Activated CD4-positive, alpha-beta memory T cell treated with anti-CD3 and anti-CD28 coated beads, Interleukin-2, amount 10 ng/mL, durations not matched to agents 7 days and 5 days (primary cell): ENCODE measurements at regions not wholly inside any gene's neighbourhood (a gene's known extent, or its start where the extent isn't known, plus 50 kb on each side); places are given as distances from the start of the nearest gene placed in this dataset.
A peak's percentile ranks its signal among the peaks of the same experiment; 100 is the strongest.

Source experiments
- CTCF ChIA-PET: fragments of 350-600 bp; sonication (Branson Sonifier 250); formaldehyde crosslinking; loops from one replicate; lab custom pipeline; 2021; ENCODE audit warnings: antibody characterized with exemption, inconsistent platforms; lab: Charles Lee
- POLR2A ChIA-PET: fragments of 350-600 bp; sonication (Branson Sonifier 250); formaldehyde crosslinking; loops from one replicate; lab custom pipeline; 2021; ENCODE audit warnings: antibody characterized with exemption; lab: Charles Lee
- DNase-seq: peaks from one replicate; pipeline ENCODE4 v3.0.0-alpha.2; 2020
- H3K27ac Mint-ChIP-seq: one replicate; pipeline ENCODE4 v1.8.0; 2021; ENCODE audit warnings: mild to moderate bottlenecking, mixed read lengths
- H3K27me3 Mint-ChIP-seq: one replicate; pipeline ENCODE4 v1.8.0; 2021; ENCODE audit warnings: mixed read lengths
- H3K36me3 Mint-ChIP-seq: one replicate; pipeline ENCODE4 v1.8.0; 2021; ENCODE audit warnings: low read depth, mixed read lengths
- H3K4me1 Mint-ChIP-seq: one replicate; pipeline ENCODE4 v1.8.0; 2021; ENCODE audit warnings: mixed read lengths
- H3K4me3 Mint-ChIP-seq: one replicate; pipeline ENCODE4 v1.8.0; 2021; ENCODE audit warnings: mild to moderate bottlenecking, mixed read lengths
- H3K9me3 Mint-ChIP-seq: one replicate; pipeline ENCODE4 v1.8.0; 2021; ENCODE audit warnings: mixed read lengths

- DNase-seq, result no peak
- Mint-ChIP-seq H3K4me3 (no peak overlapping the region), H3K27ac (no peak overlapping the region), H3K36me3 (peaks cover 7% of the 10 kb centered on the region), H3K27me3 (peaks cover 1% of the 10 kb centered on the region), H3K4me1 (peaks cover 19% of the 10 kb centered on the region), H3K9me3 (no peaks in the 10 kb centered on the region)
- CTCF ChIA-PET, result interaction anchor here (1.5 kb wide), 1 partner anchor 14 kb away, joined by 7 read pairs; no protein-coding TSS in a partner anchor
- POLR2A ChIA-PET, result interaction anchor here (1.1 to 6.7 kb wide), 5 partner anchors 7 to 19 kb away, joined by 3 to 70 read pairs (median 5); no protein-coding TSS in a partner anchor
These were observed 74.1 kb upstream of the WNT7B start for GRCh38 chr22:46050916-46051614.

GRCh38 chr22:46051646-46052045, 74.7 kb upstream of the WNT7B start:
- Mint-ChIP-seq H3K9me3 (no peaks in the 10 kb centered on the region), H3K4me3 (no peak overlapping the region), H3K27me3 (no peaks in the 10 kb centered on the region), H3K4me1 (peaks cover 24% of the 10 kb centered on the region), H3K36me3 (peaks cover 7% of the 10 kb centered on the region), H3K27ac (no peak overlapping the region)
- CTCF ChIA-PET, result interaction anchor here (1.5 kb wide), 1 partner anchor 15 kb away, joined by 7 read pairs; no protein-coding TSS in a partner anchor
- POLR2A ChIA-PET, result interaction anchor here (1.2 to 6.7 kb wide), 5 partner anchors 8 to 21 kb away, joined by 4 to 70 read pairs (median 13); no protein-coding TSS in a partner anchor
- no peak for DNase-seq

- peak overlapping the region; percentile 82 for H3K4me3 Mint-ChIP-seq
- H3K27ac Mint-ChIP-seq, result peak overlapping the region; percentile 90
- peaks cover 7% of the 10 kb centered on the region for H3K36me3 Mint-ChIP-seq
- POLR2A ChIA-PET, result interaction anchor here (1.7 to 6.7 kb wide), 5 partner anchors 8 to 20 kb away, joined by 8 to 70 read pairs (median 27); no protein-coding TSS in a partner anchor
- no peaks in the 10 kb centered on the region for H3K27me3 Mint-ChIP-seq
- no peak for DNase-seq
- H3K9me3 Mint-ChIP-seq, result no peaks in the 10 kb centered on the region
- peaks cover 30% of the 10 kb centered on the region for H3K4me1 Mint-ChIP-seq
- CTCF ChIA-PET, result interaction anchor here (1.1 to 1.5 kb wide), 2 partner anchors 16 to 46 kb away, joined by 4 to 7 read pairs; no protein-coding TSS in a partner anchor
These were observed 75.4 kb upstream of the WNT7B start for GRCh38 chr22:46052331-46052771.

- peaks cover 35% of the 10 kb centered on the region for H3K4me1 Mint-ChIP-seq
- H3K27ac Mint-ChIP-seq, result peak overlapping the region; percentile 90
- H3K4me3 Mint-ChIP-seq, result peak overlapping the region; percentile 82
- peaks cover 7% of the 10 kb centered on the region for H3K36me3 Mint-ChIP-seq
- no peaks in the 10 kb centered on the region for H3K27me3 Mint-ChIP-seq
- ChIA-PET POLR2A (interaction anchor here (1.1 to 6.7 kb wide), 7 partner anchors 9 to 39 kb away, joined by 4 to 70 read pairs (median 13); no protein-coding TSS in a partner anchor), CTCF (interaction anchor here (1.0 to 1.4 kb wide), 3 partner anchors 8 to 47 kb away, joined by 3 to 4 read pairs (median 3); no protein-coding TSS in a partner anchor)
- DNase-seq, result peak; percentile 38
- no peaks in the 10 kb centered on the region for H3K9me3 Mint-ChIP-seq
These were observed 76.0 kb upstream of the WNT7B start for GRCh38 chr22:46052801-46053562.

GRCh38 chr22:46053563-46054090, 76.7 kb upstream of the WNT7B start:
- Mint-ChIP-seq H3K27ac (peak overlapping the region; percentile 90), H3K4me1 (peaks cover 40% of the 10 kb centered on the region), H3K36me3 (peaks cover 7% of the 10 kb centered on the region), H3K4me3 (peak overlapping the region; percentile 82), H3K9me3 (no peaks in the 10 kb centered on the region), H3K27me3 (no peaks in the 10 kb centered on the region)
- DNase-seq, result peak; percentile 58
- ChIA-PET CTCF (interaction anchor here (1.0 to 1.4 kb wide), 3 partner anchors 9 to 17 kb away, joined by 3 to 4 read pairs (median 3); no protein-coding TSS in a partner anchor), POLR2A (interaction anchor here (1.1 to 6.7 kb wide), 7 partner anchors 9 to 40 kb away, joined by 4 to 70 read pairs (median 13); no protein-coding TSS in a partner anchor)

- Mint-ChIP-seq H3K4me3 (peak overlapping the region; percentile 82), H3K9me3 (no peaks in the 10 kb centered on the region), H3K4me1 (peaks cover 44% of the 10 kb centered on the region), H3K36me3 (peaks cover 7% of the 10 kb centered on the region), H3K27ac (peak overlapping the region; percentile 80), H3K27me3 (no peaks in the 10 kb centered on the region)
- CTCF ChIA-PET, result interaction anchor here (1.0 to 1.4 kb wide), 2 partner anchors 10 to 17 kb away, joined by 3 to 4 read pairs; no protein-coding TSS in a partner anchor
- POLR2A ChIA-PET, result interaction anchor here (1.1 to 6.7 kb wide), 6 partner anchors 8 to 41 kb away, joined by 4 to 70 read pairs (median 20); no protein-coding TSS in a partner anchor
- DNase-seq, result peak; percentile 65
These were observed 77.4 kb upstream of the WNT7B start for GRCh38 chr22:46054091-46055073.

- no peaks in the 10 kb centered on the region for H3K9me3 Mint-ChIP-seq
- POLR2A ChIA-PET, result interaction anchor here (3.8 to 6.7 kb wide), 4 partner anchors 11 to 18 kb away, joined by 13 to 70 read pairs (median 34); no protein-coding TSS in a partner anchor
- peaks cover 44% of the 10 kb centered on the region for H3K4me1 Mint-ChIP-seq
- DNase-seq, result no peak
- H3K4me3 Mint-ChIP-seq, result peak overlapping the region; percentile 82
- H3K27me3 Mint-ChIP-seq, result no peaks in the 10 kb centered on the region
- peaks cover 7% of the 10 kb centered on the region for H3K36me3 Mint-ChIP-seq
- CTCF ChIA-PET, result no interaction called here
- peak overlapping the region; percentile 80 for H3K27ac Mint-ChIP-seq
These were observed 78.4 kb upstream of the WNT7B start for GRCh38 chr22:46055181-46055875.

- H3K27me3 Mint-ChIP-seq, result no peaks in the 10 kb centered on the region
- DNase-seq, result no peak
- H3K27ac Mint-ChIP-seq, result peak overlapping the region; percentile 35
- no peaks in the 10 kb centered on the region for H3K9me3 Mint-ChIP-seq
- peaks cover 7% of the 10 kb centered on the region for H3K36me3 Mint-ChIP-seq
- H3K4me1 Mint-ChIP-seq, result peaks cover 44% of the 10 kb centered on the region
- H3K4me3 Mint-ChIP-seq, result no peak overlapping the region
- POLR2A ChIA-PET, result interaction anchor here (4.0 to 6.7 kb wide), 2 partner anchors 13 to 19 kb away, joined by 41 to 70 read pairs; no protein-coding TSS in a partner anchor
- CTCF ChIA-PET, result interaction anchor here (0.6 kb wide), 1 partner anchor 39 kb away, joined by 3 read pairs; no protein-coding TSS in a partner anchor
These were observed 79.1 kb upstream of the WNT7B start for GRCh38 chr22:46055911-46056545.

GRCh38 chr22:46056546-46057245, 79.7 kb upstream of the WNT7B start:
- Mint-ChIP-seq H3K4me3 (no peak overlapping the region), H3K9me3 (no peaks in the 10 kb centered on the region), H3K27me3 (no peaks in the 10 kb centered on the region), H3K36me3 (peaks cover 7% of the 10 kb centered on the region), H3K4me1 (peaks cover 43% of the 10 kb centered on the region), H3K27ac (peak overlapping the region; percentile 0)
- no peak for DNase-seq
- POLR2A ChIA-PET, result interaction anchor here (3.0 to 6.7 kb wide), 2 partner anchors 13 to 20 kb away, joined by 26 to 70 read pairs; no protein-coding TSS in a partner anchor
- CTCF ChIA-PET, result interaction anchor here (0.6 kb wide), 1 partner anchor 39 kb away, joined by 3 read pairs; no protein-coding TSS in a partner anchor
